DND-41 (cell line): ENCODE measurements at regions not wholly inside any gene's neighbourhood (a gene's known extent, or its start where the extent isn't known, plus 50 kb on each side); places are given as distances from the start of the nearest gene placed in this dataset.

Experiments used
- ATAC-seq: fragments of 200-7000 bp; cut with Tn5 transposase; 3 replicates; pipeline ENCODE4 v1.9.1; 2021; ENCODE audit warnings: low read depth; ENCODE audit not compliant: insufficient read depth
- DNase-seq: peaks from one replicate; pipeline ENCODE4 v3.0.0-alpha.2; 2020
- H2AFZ ChIP-seq: 2 replicates; pipeline ENCODE4 v1.6.0; 2012; ENCODE audit warnings: low read depth, low read length
- H3K27ac ChIP-seq: 2 replicates; pipeline ENCODE4 v1.5.1; 2012; ENCODE audit warnings: low read length, inconsistent platforms
- H3K27me3 ChIP-seq: fragments of 200-600 bp; sonication (generic); 2 replicates; pipeline ENCODE4 v1.6.0; 2012; ENCODE audit warnings: low read length, mild to moderate bottlenecking, inconsistent platforms; ENCODE audit not compliant: insufficient read depth, poor library complexity
- H3K36me3 ChIP-seq: 2 replicates; pipeline ENCODE4 v1.5.1; 2012; ENCODE audit warnings: low read length, inconsistent platforms; ENCODE audit not compliant: insufficient read depth
- H3K4me1 ChIP-seq: 2 replicates; pipeline ENCODE4 v1.5.1; 2012; ENCODE audit warnings: mild to moderate bottlenecking, low read length; ENCODE audit not compliant: insufficient read depth
- H3K4me2 ChIP-seq: 2 replicates; pipeline ENCODE4 v1.6.0; 2012; ENCODE audit warnings: mild to moderate bottlenecking, moderate library complexity, low read length, inconsistent platforms; ENCODE audit not compliant: insufficient read depth
- H3K4me3 ChIP-seq, 2 experiments: fragments of 200-600 bp in 1 of 2; shearing (Covaris generic) in 1 of 2; 2 replicates each; pipeline ENCODE4 v1.5.1; 2012 to 2016; ENCODE audit warnings: inconsistent platforms in 2 of 2, low read length in 2 of 2, mild to moderate bottlenecking in 2 of 2, low read depth in 1 of 2, moderate library complexity in 1 of 2
- H3K79me2 ChIP-seq: 2 replicates; pipeline ENCODE4 v1.6.0; 2012; ENCODE audit warnings: low read length, inconsistent platforms; ENCODE audit not compliant: insufficient read depth
- H3K9ac ChIP-seq: 2 replicates; pipeline ENCODE4 v1.6.0; 2012; ENCODE audit warnings: low read depth, mild to moderate bottlenecking, inconsistent platforms, low read length, moderate library complexity
- H3K9me3 ChIP-seq: 2 replicates; pipeline ENCODE4 v1.5.1; 2012; ENCODE audit warnings: low read length, moderate library complexity, mild to moderate bottlenecking, inconsistent platforms; ENCODE audit not compliant: insufficient read depth, severe bottlenecking
- H4K20me1 ChIP-seq: 2 replicates; pipeline ENCODE4 v1.6.0; 2012; ENCODE audit warnings: low read length; ENCODE audit not compliant: insufficient read depth
- EZH2 ChIP-seq: IDR thresholded peaks from 3 replicates; pipeline ENCODE4 v1.6.1; 2012; ENCODE audit warnings: borderline replicate concordance, low read depth, mild to moderate bottlenecking, moderate library complexity, low read length, inconsistent platforms; ENCODE audit not compliant: severe bottlenecking
- TF ChIP-seq, protein P1 (sequence below): IDR thresholded peaks from 2 replicates; pipeline ENCODE4 v1.5.1; 2012; ENCODE audit warnings: borderline replicate concordance, low read length, moderate library complexity, mild to moderate bottlenecking; ENCODE audit not compliant: poor library complexity, severe bottlenecking; ENCODE audit errors: extremely low read depth

DNA sequence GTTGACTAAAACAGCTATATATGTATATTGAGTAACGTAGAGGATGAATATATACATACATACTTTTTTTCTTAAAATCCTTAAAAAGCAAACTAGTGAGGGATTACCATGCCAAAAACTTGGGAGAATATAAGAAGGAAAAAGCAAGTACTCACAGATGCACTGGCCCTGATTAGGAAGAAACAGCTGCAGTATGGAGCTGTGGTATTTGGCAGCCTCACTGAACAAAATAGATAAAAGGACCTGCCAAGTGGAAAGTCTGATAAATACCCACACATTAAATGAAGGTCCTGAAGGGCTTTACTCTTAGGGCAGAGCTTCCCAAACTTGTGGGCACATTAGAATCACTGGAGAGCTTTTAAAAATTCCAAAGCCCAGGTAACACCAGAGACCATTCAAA lies 80.6 kb downstream of the FEM1C start:
- TF ChIP-seq, protein P1, sequence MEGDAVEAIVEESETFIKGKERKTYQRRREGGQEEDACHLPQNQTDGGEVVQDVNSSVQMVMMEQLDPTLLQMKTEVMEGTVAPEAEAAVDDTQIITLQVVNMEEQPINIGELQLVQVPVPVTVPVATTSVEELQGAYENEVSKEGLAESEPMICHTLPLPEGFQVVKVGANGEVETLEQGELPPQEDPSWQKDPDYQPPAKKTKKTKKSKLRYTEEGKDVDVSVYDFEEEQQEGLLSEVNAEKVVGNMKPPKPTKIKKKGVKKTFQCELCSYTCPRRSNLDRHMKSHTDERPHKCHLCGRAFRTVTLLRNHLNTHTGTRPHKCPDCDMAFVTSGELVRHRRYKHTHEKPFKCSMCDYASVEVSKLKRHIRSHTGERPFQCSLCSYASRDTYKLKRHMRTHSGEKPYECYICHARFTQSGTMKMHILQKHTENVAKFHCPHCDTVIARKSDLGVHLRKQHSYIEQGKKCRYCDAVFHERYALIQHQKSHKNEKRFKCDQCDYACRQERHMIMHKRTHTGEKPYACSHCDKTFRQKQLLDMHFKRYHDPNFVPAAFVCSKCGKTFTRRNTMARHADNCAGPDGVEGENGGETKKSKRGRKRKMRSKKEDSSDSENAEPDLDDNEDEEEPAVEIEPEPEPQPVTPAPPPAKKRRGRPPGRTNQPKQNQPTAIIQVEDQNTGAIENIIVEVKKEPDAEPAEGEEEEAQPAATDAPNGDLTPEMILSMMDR, result no peak
- no peak for TF ChIP-seq EZH2
- no peaks in the 10 kb centered on the region for H3K79me2 ChIP-seq
- no peak for ATAC-seq

GRCh38 chr5:115461506-115462290 lies 82.9 kb downstream of the FEM1C start:
- ATAC-seq, result no peak
- Histone ChIP-seq H4K20me1 (no peaks in the 10 kb centered on the region), H3K27ac (no peak overlapping the region), H3K4me2 (no peak overlapping the region), H3K9me3 (no peaks in the 10 kb centered on the region), H3K9ac (no peak overlapping the region), H2AFZ (no peak overlapping the region), H3K4me1 (no peaks in the 10 kb centered on the region), H3K4me3 (no peak overlapping the region), H3K36me3 (no peaks in the 10 kb centered on the region), H3K27me3 (peaks cover 2% of the 10 kb centered on the region), H3K79me2 (no peaks in the 10 kb centered on the region)
- DNase-seq, result no peak
- TF ChIP-seq EZH2, result no peak
- TF ChIP-seq, protein P1, result no peak

More for the DNA sequence above, 80.6 kb downstream of the FEM1C start:
- Histone ChIP-seq H3K9me3 (no peaks in the 10 kb centered on the region), H3K4me2 (no peak overlapping the region), H3K27me3 (peaks cover 2% of the 10 kb centered on the region), H3K36me3 (no peaks in the 10 kb centered on the region), H3K4me1 (no peaks in the 10 kb centered on the region), H4K20me1 (no peaks in the 10 kb centered on the region), H3K9ac (no peak overlapping the region), H3K27ac (no peak overlapping the region), H2AFZ (no peak overlapping the region), H3K4me3 (no peak overlapping the region)
- DNase-seq, result no peak

GRCh38 chr5:115461093-115461492 lies 83.5 kb downstream of the FEM1C start:
- TF ChIP-seq, protein P1, result no peak
- TF ChIP-seq EZH2, result no peak
- Histone ChIP-seq H2AFZ (no peak overlapping the region), H3K79me2 (no peaks in the 10 kb centered on the region), H3K27ac (no peak overlapping the region), H3K27me3 (peaks cover 2% of the 10 kb centered on the region), H3K9ac (no peak overlapping the region), H4K20me1 (no peaks in the 10 kb centered on the region), H3K9me3 (no peaks in the 10 kb centered on the region), H3K36me3 (no peaks in the 10 kb centered on the region), H3K4me1 (no peaks in the 10 kb centered on the region), H3K4me2 (no peak overlapping the region), H3K4me3 (no peak overlapping the region)
- ATAC-seq (no peak), DNase-seq (no peak)
